Fibroblast of lung (primary cell): ENCODE measurements at regions not wholly inside any gene's neighbourhood (a gene's known extent, or its start where the extent isn't known, plus 50 kb on each side); places are given as distances from the start of the nearest gene placed in this dataset.

Experiments used
- DNase-seq, 2 donors: peaks; one replicate each; pipeline versions ENCODE4 v3.0.0 to v3.0.0-alpha.2; 2010; ENCODE audit warnings: low read depth in 2 of 2
- H2AFZ ChIP-seq: 2 replicates; pipeline ENCODE4 v1.5.1; 2012; ENCODE audit warnings: low read length, control low read depth, inconsistent platforms
- H3K27ac ChIP-seq: 2 replicates; pipeline ENCODE4 v1.5.1; 2011; ENCODE audit warnings: low read length, control low read depth; ENCODE audit not compliant: insufficient read depth
- H3K27me3 ChIP-seq: 2 replicates; pipeline ENCODE4 v1.5.1; 2011; ENCODE audit warnings: mild to moderate bottlenecking, low read length; ENCODE audit not compliant: control insufficient read depth, insufficient read depth
- H3K36me3 ChIP-seq: 2 replicates; pipeline ENCODE4 v1.5.1; 2011; ENCODE audit warnings: low read length; ENCODE audit not compliant: control insufficient read depth, insufficient read depth
- H3K4me1 ChIP-seq: 2 replicates; pipeline ENCODE4 v1.5.1; 2011; ENCODE audit warnings: low read length; ENCODE audit not compliant: control insufficient read depth, insufficient read depth; ENCODE audit errors: extremely low read depth
- H3K4me2 ChIP-seq: 2 replicates; pipeline ENCODE4 v1.5.1; 2011; ENCODE audit warnings: low read length, control low read depth; ENCODE audit not compliant: insufficient read depth; ENCODE audit errors: extremely low read depth
- H3K4me3 ChIP-seq, 4 experiments: fragments of 200-600 bp in 1 of 4; sonication (generic) in 1 of 4; replicated peaks in 1 of 4; 2 replicates each; pipeline ENCODE4 v1.5.1; 2011 to 2016; ENCODE audit warnings: low read length in 4 of 4, low read depth in 3 of 4, mild to moderate bottlenecking in 3 of 4, control low read depth in 2 of 4, inconsistent platforms in 1 of 4, mixed read lengths in 1 of 4; ENCODE audit not compliant: insufficient read depth in 1 of 4; ENCODE audit errors: control extremely low read depth in 1 of 4
- H3K79me2 ChIP-seq: 2 replicates; pipeline ENCODE4 v1.5.1; 2012; ENCODE audit warnings: mild to moderate bottlenecking, low read length, inconsistent platforms; ENCODE audit not compliant: control insufficient read depth, insufficient read depth
- H3K9ac ChIP-seq: 2 replicates; pipeline ENCODE4 v1.5.1; 2011; ENCODE audit warnings: mild to moderate bottlenecking, low read length, control low read depth; ENCODE audit not compliant: insufficient read depth
- H3K9me3 ChIP-seq: 2 replicates; pipeline ENCODE4 v1.5.1; 2012; ENCODE audit warnings: low read depth, low read length; ENCODE audit not compliant: control insufficient read depth, insufficient read depth
- H4K20me1 ChIP-seq: 2 replicates; pipeline ENCODE4 v1.5.1; 2011; ENCODE audit warnings: low read length; ENCODE audit not compliant: control insufficient read depth, insufficient read depth; ENCODE audit errors: extremely low read depth
- CTCF ChIP-seq, 2 donors: IDR thresholded peaks in 1 of 2; conservative IDR thresholded peaks in 1 of 2; 1 replicate in 1 of 2; 2 replicates in 1 of 2; pipeline ENCODE4 v1.5.1; 2011 to 2012; ENCODE audit warnings: low read length in 2 of 2, control low read depth in 1 of 2, inconsistent platforms in 1 of 2, low read depth in 1 of 2, mild to moderate bottlenecking in 1 of 2
- EZH2 ChIP-seq: IDR thresholded peaks from 2 replicates; pipeline ENCODE4 v1.5.1; 2012; ENCODE audit warnings: low read length, control low read depth, mild to moderate bottlenecking; ENCODE audit errors: missing control alignments

GRCh38 chr7:113756250-113756649 is 162.6 kb downstream of the PPP1R3A start:
- H3K36me3 ChIP-seq, result no peaks in the 10 kb centered on the region
- no peaks in the 10 kb centered on the region for H4K20me1 ChIP-seq
- no peak overlapping the region for H3K9ac ChIP-seq
- H3K4me2 ChIP-seq, result no peak overlapping the region
- no peaks in the 10 kb centered on the region for H3K9me3 ChIP-seq
- no peak overlapping the region for H3K27ac ChIP-seq
- no peak overlapping the region for H3K4me3 ChIP-seq
- no peaks in the 10 kb centered on the region for H3K79me2 ChIP-seq
- H3K27me3 ChIP-seq, result no peaks in the 10 kb centered on the region
- no peaks in the 10 kb centered on the region for H3K4me1 ChIP-seq
- TF ChIP-seq EZH2 (no peak), CTCF (conservative IDR thresholded peaks at IDR 0.05 in 1 of 2, IDR thresholded peaks at IDR 0.05 in 1 of 2; ENCODE audit: low read depth in 1 of 2, low read length in 2 of 2) (no peak)
- no peak overlapping the region for H2AFZ ChIP-seq
- no peak for DNase-seq

DNA sequence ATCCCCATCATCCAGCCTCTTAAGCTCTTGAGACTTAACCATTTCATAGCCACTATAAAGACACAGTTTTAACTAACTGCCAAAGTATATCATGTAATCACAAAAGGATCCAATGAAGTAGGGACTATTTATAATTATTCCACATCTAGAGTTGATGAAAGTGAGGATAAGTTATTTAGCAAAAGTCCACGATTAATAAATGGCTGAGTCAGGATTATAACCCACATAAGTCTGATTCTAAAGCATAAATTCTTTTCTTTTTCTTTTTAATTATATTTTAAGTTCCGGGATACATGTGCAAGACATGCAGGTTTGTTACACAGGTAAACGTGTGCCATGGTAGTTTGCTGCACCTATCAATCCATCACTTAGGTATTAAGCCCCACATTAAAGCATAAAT is 166.1 kb downstream of the PPP1R3A start:
- Histone ChIP-seq H4K20me1 (no peaks in the 10 kb centered on the region), H2AFZ (no peak overlapping the region), H3K79me2 (no peaks in the 10 kb centered on the region), H3K9me3 (no peaks in the 10 kb centered on the region), H3K9ac (no peak overlapping the region), H3K4me3 (no peak overlapping the region), H3K27ac (no peak overlapping the region), H3K36me3 (no peaks in the 10 kb centered on the region), H3K27me3 (no peaks in the 10 kb centered on the region), H3K4me2 (no peak overlapping the region), H3K4me1 (no peaks in the 10 kb centered on the region)
- TF ChIP-seq EZH2 (no peak), CTCF (conservative IDR thresholded peaks at IDR 0.05 in 1 of 2, IDR thresholded peaks at IDR 0.05 in 1 of 2; ENCODE audit: low read depth in 1 of 2, low read length in 2 of 2) (no peak)
- no peak for DNase-seq

DNA sequence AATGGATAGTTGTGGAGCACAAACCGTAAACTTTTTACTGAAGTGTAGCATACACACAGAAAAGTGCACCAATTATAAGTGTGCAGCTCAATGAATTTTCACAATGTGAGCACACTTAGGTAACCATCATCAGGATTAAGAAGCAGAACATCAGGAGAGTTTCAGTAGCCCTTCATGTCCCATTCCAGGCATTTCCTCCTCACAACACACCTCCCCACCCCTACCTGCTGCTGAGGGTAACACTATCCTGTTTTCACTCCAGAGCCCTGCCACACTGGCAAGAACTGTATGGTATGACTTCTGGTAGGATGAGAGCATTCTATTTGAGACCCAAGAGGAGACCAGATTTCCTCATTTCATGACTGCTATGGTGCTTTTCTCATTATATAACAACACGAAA is 166.5 kb downstream of the PPP1R3A start:
- no peaks in the 10 kb centered on the region for H4K20me1 ChIP-seq
- no peaks in the 10 kb centered on the region for H3K79me2 ChIP-seq
- no peak for TF ChIP-seq EZH2
- no peak for TF ChIP-seq CTCF (conservative IDR thresholded peaks at IDR 0.05 in 1 of 2, IDR thresholded peaks at IDR 0.05 in 1 of 2; ENCODE audit: low read depth in 1 of 2, low read length in 2 of 2)
- H3K4me1 ChIP-seq, result no peaks in the 10 kb centered on the region
- no peaks in the 10 kb centered on the region for H3K9me3 ChIP-seq
- H3K4me3 ChIP-seq, result no peak overlapping the region
- no peaks in the 10 kb centered on the region for H3K27me3 ChIP-seq
- no peak overlapping the region for H2AFZ ChIP-seq
- H3K27ac ChIP-seq, result no peak overlapping the region
- H3K36me3 ChIP-seq, result no peaks in the 10 kb centered on the region
- DNase-seq, result no peak
- H3K4me2 ChIP-seq, result no peak overlapping the region
- H3K9ac ChIP-seq, result no peak overlapping the region
